SK-N-SH (cell line): ENCODE measurements at regions not wholly inside any gene's neighbourhood (a gene's known extent, or its start where the extent isn't known, plus 50 kb on each side); places are given as distances from the start of the nearest gene placed in this dataset.

Source experiments
- CHD2 ChIP-seq: fragments of 150-350 bp; IDR thresholded peaks from 2 replicates; pipeline ENCODE4 v1.6.1; 2018; ENCODE audit warnings: low read length; ENCODE audit not compliant: partially characterized antibody
- EZH2phosphoT487 ChIP-seq: fragments of 200-600 bp; sonication (generic); IDR thresholded peaks from 2 replicates; pipeline ENCODE4 v1.6.1; 2017; ENCODE audit warnings: low read depth, mixed run types, mild to moderate bottlenecking, antibody characterized with exemption, moderate library complexity, borderline replicate concordance
- POLR2AphosphoS5 ChIP-seq: IDR thresholded peaks from 2 replicates; pipeline ENCODE4 v1.6.1; 2012; ENCODE audit warnings: low read depth, low read length
- RAD21 ChIP-seq: IDR thresholded peaks from 2 replicates; pipeline ENCODE4 v1.6.1; 2012; ENCODE audit warnings: mild to moderate bottlenecking, low read length
- TAF1 ChIP-seq: IDR thresholded peaks from 2 replicates; pipeline ENCODE4 v1.6.1; 2012; ENCODE audit warnings: low read depth, mild to moderate bottlenecking, low read length, moderate library complexity, borderline replicate concordance
- YY1 ChIP-seq: IDR thresholded peaks from 2 replicates; pipeline ENCODE4 v1.4.0; 2012; ENCODE audit warnings: low read depth, mild to moderate bottlenecking
- TF ChIP-seq, protein P1 (sequence below): fragments of 200-600 bp; sonication (generic); IDR thresholded peaks from 2 replicates; pipeline ENCODE4 v1.6.1; 2017; ENCODE audit warnings: antibody characterized with exemption, mild to moderate bottlenecking, moderate library complexity
- TF ChIP-seq, protein P2 (sequence below): IDR thresholded peaks from 2 replicates; pipeline ENCODE4 v1.6.1; 2012; ENCODE audit warnings: mild to moderate bottlenecking, low read depth, low read length, moderate library complexity

DNA sequence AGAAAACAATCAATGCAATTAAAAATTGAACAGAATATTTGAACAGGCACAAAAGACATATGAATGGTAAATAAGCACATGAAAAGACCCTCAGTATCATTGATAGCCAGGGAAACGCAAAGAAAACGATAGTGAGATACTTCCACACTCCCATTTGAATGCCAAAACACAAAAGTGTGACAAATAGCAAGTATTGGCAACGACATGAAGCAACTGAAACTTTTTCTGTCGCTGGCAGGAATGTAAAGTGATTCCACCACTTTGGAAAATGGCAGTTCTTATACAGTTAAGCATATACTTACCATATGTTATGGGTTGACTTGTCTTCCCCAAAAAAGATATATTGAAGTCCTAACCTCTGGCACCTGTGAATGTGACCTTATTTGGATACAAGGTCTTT lies 62.9 kb upstream of the NAV2 start:
- TF ChIP-seq, protein P1, sequence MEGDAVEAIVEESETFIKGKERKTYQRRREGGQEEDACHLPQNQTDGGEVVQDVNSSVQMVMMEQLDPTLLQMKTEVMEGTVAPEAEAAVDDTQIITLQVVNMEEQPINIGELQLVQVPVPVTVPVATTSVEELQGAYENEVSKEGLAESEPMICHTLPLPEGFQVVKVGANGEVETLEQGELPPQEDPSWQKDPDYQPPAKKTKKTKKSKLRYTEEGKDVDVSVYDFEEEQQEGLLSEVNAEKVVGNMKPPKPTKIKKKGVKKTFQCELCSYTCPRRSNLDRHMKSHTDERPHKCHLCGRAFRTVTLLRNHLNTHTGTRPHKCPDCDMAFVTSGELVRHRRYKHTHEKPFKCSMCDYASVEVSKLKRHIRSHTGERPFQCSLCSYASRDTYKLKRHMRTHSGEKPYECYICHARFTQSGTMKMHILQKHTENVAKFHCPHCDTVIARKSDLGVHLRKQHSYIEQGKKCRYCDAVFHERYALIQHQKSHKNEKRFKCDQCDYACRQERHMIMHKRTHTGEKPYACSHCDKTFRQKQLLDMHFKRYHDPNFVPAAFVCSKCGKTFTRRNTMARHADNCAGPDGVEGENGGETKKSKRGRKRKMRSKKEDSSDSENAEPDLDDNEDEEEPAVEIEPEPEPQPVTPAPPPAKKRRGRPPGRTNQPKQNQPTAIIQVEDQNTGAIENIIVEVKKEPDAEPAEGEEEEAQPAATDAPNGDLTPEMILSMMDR: no peak
- TF ChIP-seq CHD2 (no peak), POLR2AphosphoS5 (no peak), TAF1 (no peak), EZH2phosphoT487 (no peak), RAD21 (no peak), YY1 (no peak)
- TF ChIP-seq, protein P2, sequence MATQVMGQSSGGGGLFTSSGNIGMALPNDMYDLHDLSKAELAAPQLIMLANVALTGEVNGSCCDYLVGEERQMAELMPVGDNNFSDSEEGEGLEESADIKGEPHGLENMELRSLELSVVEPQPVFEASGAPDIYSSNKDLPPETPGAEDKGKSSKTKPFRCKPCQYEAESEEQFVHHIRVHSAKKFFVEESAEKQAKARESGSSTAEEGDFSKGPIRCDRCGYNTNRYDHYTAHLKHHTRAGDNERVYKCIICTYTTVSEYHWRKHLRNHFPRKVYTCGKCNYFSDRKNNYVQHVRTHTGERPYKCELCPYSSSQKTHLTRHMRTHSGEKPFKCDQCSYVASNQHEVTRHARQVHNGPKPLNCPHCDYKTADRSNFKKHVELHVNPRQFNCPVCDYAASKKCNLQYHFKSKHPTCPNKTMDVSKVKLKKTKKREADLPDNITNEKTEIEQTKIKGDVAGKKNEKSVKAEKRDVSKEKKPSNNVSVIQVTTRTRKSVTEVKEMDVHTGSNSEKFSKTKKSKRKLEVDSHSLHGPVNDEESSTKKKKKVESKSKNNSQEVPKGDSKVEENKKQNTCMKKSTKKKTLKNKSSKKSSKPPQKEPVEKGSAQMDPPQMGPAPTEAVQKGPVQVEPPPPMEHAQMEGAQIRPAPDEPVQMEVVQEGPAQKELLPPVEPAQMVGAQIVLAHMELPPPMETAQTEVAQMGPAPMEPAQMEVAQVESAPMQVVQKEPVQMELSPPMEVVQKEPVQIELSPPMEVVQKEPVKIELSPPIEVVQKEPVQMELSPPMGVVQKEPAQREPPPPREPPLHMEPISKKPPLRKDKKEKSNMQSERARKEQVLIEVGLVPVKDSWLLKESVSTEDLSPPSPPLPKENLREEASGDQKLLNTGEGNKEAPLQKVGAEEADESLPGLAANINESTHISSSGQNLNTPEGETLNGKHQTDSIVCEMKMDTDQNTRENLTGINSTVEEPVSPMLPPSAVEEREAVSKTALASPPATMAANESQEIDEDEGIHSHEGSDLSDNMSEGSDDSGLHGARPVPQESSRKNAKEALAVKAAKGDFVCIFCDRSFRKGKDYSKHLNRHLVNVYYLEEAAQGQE: no peak
